OCI-LY3 (cell line): ENCODE measurements at regions not wholly inside any gene's neighbourhood (a gene's known extent, or its start where the extent isn't known, plus 50 kb on each side); places are given as distances from the start of the nearest gene placed in this dataset.

Source experiments
- CTCF ChIP-seq: fragments of 200-600, 300-600 bp; sonication (generic); IDR thresholded peaks from 2 replicates; pipeline ENCODE4 v1.5.1; 2014; ENCODE audit warnings: antibody characterized with exemption, low read length, low read depth
- EZH2phosphoT487 ChIP-seq: fragments of 200-600 bp; shearing (Covaris generic); IDR thresholded peaks from 2 replicates; pipeline ENCODE4 v1.6.1; 2018; ENCODE audit warnings: antibody characterized with exemption, mixed run types, low read depth

- TF ChIP-seq CTCF (no peak), EZH2phosphoT487 (no peak)
Observed at GRCh38 chr5:125578551-125578950, 832.1 kb upstream of the ZNF608 start.
